ENCODE measurements at regions not wholly inside any gene's neighbourhood (a gene's known extent, or its start where the extent isn't known, plus 50 kb on each side); places are given as distances from the start of the nearest gene placed in this dataset.

GRCh38 chr11:97000481-97000880 lies 610.7 kb downstream of the JRKL start:
- no peak for TF ChIP-seq POLR2A (IDR thresholded peaks at IDR 0.05; ENCODE audit: low read depth, low read length)
- TF ChIP-seq CTCF (IDR thresholded peaks at IDR 0.05; ENCODE audit: extremely low read depth in 1 of 2, insufficient read depth in 1 of 2, low read depth in 1 of 2, low read length in 2 of 2): no peak
- no peak for TF ChIP-seq POLR2AphosphoS5 (IDR thresholded peaks at IDR 0.05; ENCODE audit: insufficient read depth, low read depth, low read length)
- TF ChIP-seq EZH2 (IDR thresholded peaks at IDR 0.05; ENCODE audit: borderline replicate concordance, low read depth, low read length, severe bottlenecking): no peak
- TF ChIP-seq GATA2 (IDR thresholded peaks at IDR 0.05; ENCODE audit: insufficient read depth, insufficient read length, low read depth, low read length): no peak
- no peak for TF ChIP-seq MYC (IDR thresholded peaks at IDR 0.05; ENCODE audit: low read depth, low read length)
- TF ChIP-seq FOS (IDR thresholded peaks at IDR 0.05; ENCODE audit: borderline replicate concordance, insufficient read depth, low read length): no peak
- TF ChIP-seq, protein P1, sequence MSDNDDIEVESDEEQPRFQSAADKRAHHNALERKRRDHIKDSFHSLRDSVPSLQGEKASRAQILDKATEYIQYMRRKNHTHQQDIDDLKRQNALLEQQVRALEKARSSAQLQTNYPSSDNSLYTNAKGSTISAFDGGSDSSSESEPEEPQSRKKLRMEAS (IDR thresholded peaks at IDR 0.05; ENCODE audit: insufficient read depth, insufficient read length): no peak
- TF ChIP-seq JUN (IDR thresholded peaks at IDR 0.05; ENCODE audit: borderline replicate concordance, insufficient read depth, insufficient read length, low read depth): no peak

Measured in endothelial cell of umbilical vein (primary cell).